Motor neuron (in vitro differentiated cells): ENCODE measurements at regions not wholly inside any gene's neighbourhood (a gene's known extent, or its start where the extent isn't known, plus 50 kb on each side); places are given as distances from the start of the nearest gene placed in this dataset.

ENCODE experiments used
- ATAC-seq, 8 experiments: fragments of 200-7000 bp; cut with Tn5 transposase; replicated peaks in 6 of 8; 2 replicates each; pipeline ENCODE4 v1.8.0; 2021; ENCODE audit warnings: mild to moderate bottlenecking in 8 of 8, moderate library complexity in 8 of 8
- H3K27ac ChIP-seq, 2 donors: fragments of 250-450 bp; sonication (Bioruptor Pico); 2 replicates each; pipeline ENCODE4 v1.9.0; 2021; ENCODE audit warnings: antibody characterized with exemption in 2 of 2, mild to moderate bottlenecking in 2 of 2, moderate library complexity in 1 of 2
- H3K4me1 ChIP-seq, 2 donors: fragments of 250-450 bp; sonication (Bioruptor Pico); replicated peaks in 1 of 2; 2 replicates each; pipeline ENCODE4 v1.6.1; 2021; ENCODE audit warnings: antibody characterized with exemption in 2 of 2, mild to moderate bottlenecking in 2 of 2, moderate library complexity in 1 of 2
- H3K4me3 ChIP-seq, 5 donors: fragments of 250-450 bp; sonication (Bioruptor Pico); 2 replicates each; pipeline ENCODE4 v1.9.0; 2021; ENCODE audit warnings: antibody characterized with exemption in 5 of 5, mild to moderate bottlenecking in 5 of 5, moderate library complexity in 4 of 5
- WGBS, 10 experiments: fragments of 450-650 bp; shearing (Covaris generic); methylation state at CpG; one replicate each; pipeline ENCODE4 v1.0.0; 2022; 5-methylcytosine and 5-hydroxymethylcytosine counted together
- in situ Hi-C, 9 experiments: fragments of 400-800 bp; cut with MboI; loops; one replicate each; pipeline ENCODE4 v1.15.0; 2021; ENCODE audit warnings: low sequenced_read_pairs in 9 of 9, low pct_unique_long_range_greater_than_20kb in 2 of 9; ENCODE audit not compliant: unreplicated experiment in 9 of 9

DNA sequence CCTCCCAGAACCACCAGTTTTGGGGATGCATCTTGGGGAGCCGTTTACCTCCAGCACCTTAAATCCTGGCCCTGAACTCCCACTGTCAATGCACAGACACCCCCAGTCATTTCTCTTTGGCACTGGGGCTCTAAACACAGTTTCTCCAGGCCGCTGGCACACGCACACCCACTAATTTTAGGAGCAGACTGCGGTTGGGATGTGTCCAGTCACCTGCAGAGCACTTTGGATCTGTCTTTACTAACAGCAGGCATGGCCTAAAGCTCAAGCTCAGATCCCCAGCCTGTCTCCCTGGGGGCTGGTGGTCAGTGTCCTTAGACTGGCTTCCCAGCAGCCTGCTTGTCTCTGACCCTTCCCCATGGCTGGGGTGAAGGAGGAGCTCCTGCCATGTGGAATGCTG lies 49.9 kb downstream of the SYNE3 start:
- 20 to 100% (median 53%) methylated on average over 1 to 3 of the region's 4 CpGs; no CpG with 5 or more reads in 5 of the 10 experiments for WGBS, 10 experiments
- Histone ChIP-seq H3K27ac (no peak overlapping the region), H3K4me1 (peaks cover 0 to 1% of the 10 kb centered on the region in 2 donors), H3K4me3 (no peak overlapping the region)
- ATAC-seq = no peak
- in situ Hi-C loops = no loop called here

DNA sequence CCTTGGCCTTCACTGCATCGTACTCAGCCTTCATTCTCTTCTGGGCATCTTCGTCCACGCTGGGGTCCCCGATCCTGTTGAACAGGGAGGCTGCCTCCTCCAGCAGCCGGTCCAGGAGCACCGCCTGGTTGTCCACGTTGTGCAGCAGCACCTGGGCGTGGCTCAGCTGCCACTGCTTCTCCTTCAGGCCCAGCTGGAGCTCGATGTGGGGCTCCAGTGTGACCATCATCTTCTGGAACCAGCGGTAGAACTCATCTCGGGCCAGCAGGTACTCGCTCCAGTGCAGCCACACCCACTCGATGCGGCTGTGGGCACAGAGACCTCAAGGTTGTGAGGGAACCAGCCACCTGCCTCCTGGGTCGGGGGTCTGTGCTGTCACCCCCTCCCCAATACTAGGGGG lies 50.5 kb downstream of the SYNE3 start:
- no peak overlapping the region for H3K4me3 ChIP-seq
- no peak overlapping the region for H3K27ac ChIP-seq
- in situ Hi-C loops = no loop called here
- no peak for ATAC-seq
- WGBS, 10 experiments = 50 to 95% (median 87%) methylated on average over 1 to 7 of the region's 15 CpGs; no CpG with 5 or more reads in 4 of the 10 experiments
- peaks cover 6 to 7% of the 10 kb centered on the region in 2 donors for H3K4me1 ChIP-seq

DNA sequence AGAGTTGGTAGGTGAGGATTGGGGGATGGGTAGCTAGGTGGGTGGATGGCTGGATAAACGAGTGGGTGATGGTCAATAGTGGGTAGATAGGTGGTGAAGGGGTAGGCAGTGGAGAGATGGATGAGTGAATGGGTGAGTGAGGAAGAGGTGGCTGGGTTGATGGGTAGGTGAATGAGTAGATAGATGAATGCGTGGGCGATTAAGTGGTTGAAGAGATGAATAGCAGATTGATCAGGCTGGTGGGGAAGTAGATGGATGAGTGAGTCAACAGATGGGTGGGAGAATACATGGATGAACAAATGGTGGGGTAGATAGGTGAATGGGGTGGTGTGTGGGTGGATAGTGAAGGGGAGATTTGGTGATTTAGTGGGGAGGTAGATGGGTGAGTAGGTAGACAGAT lies 51.1 kb downstream of the SYNE3 start:
- Histone ChIP-seq H3K4me3 (no peak overlapping the region), H3K4me1 (peaks cover 11% of the 10 kb centered on the region in 2 donors), H3K27ac (no peak overlapping the region)
- no peak for ATAC-seq
- in situ Hi-C loops = no loop called here
- WGBS, 10 experiments = 14 to 94% (median 64%) methylated on average over 1 to 2 of the region's 3 CpGs; no CpG with 5 or more reads in 2 of the 10 experiments

DNA sequence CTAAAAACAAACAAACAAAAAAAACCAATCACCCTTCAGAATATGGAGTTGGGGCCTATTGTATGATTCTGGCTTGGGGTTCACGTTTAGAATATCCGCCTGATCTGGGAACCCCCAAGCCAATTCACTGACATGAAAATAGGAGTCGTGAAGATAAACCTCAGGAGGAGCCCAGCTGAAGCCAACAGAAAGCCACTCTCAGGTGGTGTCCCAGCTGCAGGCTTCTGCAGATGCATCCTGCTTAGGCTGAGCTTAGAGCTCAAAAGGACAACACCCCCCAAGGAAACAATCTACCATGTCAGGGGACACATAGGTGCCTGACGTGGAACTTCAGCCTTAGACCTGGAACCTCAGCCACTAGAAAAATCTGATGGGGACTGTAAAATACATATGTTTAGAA lies 51.9 kb downstream of the SYNE3 start:
- Histone ChIP-seq H3K4me1 (peaks cover 14 to 15% of the 10 kb centered on the region in 2 donors), H3K27ac (no peak overlapping the region), H3K4me3 (no peak overlapping the region)
- WGBS, 10 experiments = 60 to 100% (median 78%) methylated on average over 2 to 4 of the region's 4 CpGs; no CpG with 5 or more reads in 1 of the 10 experiments
- ATAC-seq = no peak
- in situ Hi-C loops = no loop called here

DNA sequence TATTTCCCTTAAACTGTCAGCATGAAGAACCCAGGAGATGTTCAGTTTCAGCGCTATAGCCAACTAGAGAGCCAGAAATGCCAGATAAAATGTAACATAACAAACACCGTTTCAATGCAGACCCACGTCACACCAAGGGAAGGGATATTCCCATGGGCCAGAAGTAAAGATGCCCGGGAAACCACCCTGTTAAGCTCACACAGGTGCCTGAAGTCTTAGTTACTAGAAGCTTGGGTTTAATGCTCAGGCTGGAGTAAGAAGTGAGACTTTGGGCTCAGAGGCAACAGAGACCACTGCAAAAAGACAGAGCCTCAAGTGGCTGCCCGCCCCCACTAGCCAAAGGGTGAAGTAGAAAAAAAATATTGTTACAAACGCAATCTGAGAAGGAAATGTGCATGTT lies 52.3 kb downstream of the SYNE3 start:
- no peak overlapping the region for H3K4me3 ChIP-seq
- in situ Hi-C loops = no loop called here
- no peak for ATAC-seq
- 49 to 84% (median 82%) methylated on average over 1 to 6 of the region's 6 CpGs; no CpG with 5 or more reads in 2 of the 10 experiments for WGBS, 10 experiments
- peaks cover 14 to 15% of the 10 kb centered on the region in 2 donors for H3K4me1 ChIP-seq
- H3K27ac ChIP-seq = no peak overlapping the region

DNA sequence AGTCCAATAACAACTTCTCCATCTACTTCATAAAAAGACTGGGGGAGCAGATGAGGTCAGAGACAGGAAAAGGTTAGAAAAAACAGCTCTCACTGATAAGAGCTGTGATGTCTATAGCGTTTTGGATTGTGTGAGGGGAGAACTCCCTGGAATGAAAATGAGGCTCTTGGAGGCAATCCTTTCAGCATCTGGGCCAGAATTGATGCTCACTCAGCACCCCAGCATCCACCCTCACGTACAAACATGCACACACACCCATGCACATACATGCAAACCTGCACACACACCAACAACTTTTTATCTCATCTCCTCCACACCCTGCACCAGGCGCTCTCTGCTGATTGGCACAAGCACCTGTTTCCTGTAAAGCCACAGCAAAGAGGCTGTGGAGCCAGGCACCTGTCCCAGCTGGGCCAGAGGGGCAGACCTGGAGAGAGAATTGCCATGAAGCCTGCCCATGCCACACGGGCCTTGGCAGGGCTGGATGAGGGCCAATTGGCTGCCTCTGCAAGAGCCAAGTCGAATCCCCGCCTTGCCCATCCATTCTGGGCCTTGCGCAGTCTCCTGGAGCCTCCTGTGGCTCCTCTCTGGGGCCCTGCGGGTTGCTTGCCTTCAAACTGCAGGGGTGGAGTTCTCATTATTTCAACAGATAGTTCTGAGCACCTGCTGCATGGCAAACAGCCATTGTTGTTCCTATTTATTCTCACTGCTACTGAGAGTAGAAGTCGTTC lies 53.1 kb downstream of the SYNE3 start:
- Histone ChIP-seq H3K4me3 (no peak overlapping the region), H3K27ac (no peak overlapping the region), H3K4me1 (peaks cover 14 to 15% of the 10 kb centered on the region in 2 donors)
- in situ Hi-C loops = no loop called here
- ATAC-seq = no peak
- WGBS, 10 experiments = 40 to 70% (median 65%) methylated on average over 1 to 5 of the region's 9 CpGs; no CpG with 5 or more reads in 4 of the 10 experiments

DNA sequence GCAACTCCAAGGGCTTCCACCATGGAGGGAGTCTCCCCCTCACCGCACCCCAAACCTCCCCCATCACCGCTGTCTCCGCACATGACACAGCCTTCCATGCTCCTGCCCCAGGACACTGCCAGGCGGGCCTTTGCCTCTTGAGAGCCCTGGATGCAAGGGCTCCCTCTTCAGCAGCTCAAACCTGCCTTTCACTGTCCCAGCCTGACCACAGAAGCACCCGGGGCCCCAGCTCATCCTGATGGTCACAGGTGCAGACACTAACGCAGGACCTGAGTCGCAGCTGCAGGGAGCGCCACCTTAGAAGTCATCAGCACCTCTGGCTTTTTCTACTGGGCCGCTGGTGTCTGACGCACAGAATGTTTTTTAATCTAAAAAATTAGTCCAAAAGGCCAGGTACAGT lies 54.0 kb downstream of the SYNE3 start:
- ATAC-seq = no peak
- H3K4me1 ChIP-seq = peaks cover 14 to 15% of the 10 kb centered on the region in 2 donors
- no peak overlapping the region for H3K27ac ChIP-seq
- 83 to 100% (median 96%) methylated on average over 1 to 3 of the region's 10 CpGs; no CpG with 5 or more reads in 6 of the 10 experiments for whole genome bisulfite sequencing, 10 experiments
- in situ Hi-C loops = no loop called here
- H3K4me3 ChIP-seq = no peak overlapping the region

DNA sequence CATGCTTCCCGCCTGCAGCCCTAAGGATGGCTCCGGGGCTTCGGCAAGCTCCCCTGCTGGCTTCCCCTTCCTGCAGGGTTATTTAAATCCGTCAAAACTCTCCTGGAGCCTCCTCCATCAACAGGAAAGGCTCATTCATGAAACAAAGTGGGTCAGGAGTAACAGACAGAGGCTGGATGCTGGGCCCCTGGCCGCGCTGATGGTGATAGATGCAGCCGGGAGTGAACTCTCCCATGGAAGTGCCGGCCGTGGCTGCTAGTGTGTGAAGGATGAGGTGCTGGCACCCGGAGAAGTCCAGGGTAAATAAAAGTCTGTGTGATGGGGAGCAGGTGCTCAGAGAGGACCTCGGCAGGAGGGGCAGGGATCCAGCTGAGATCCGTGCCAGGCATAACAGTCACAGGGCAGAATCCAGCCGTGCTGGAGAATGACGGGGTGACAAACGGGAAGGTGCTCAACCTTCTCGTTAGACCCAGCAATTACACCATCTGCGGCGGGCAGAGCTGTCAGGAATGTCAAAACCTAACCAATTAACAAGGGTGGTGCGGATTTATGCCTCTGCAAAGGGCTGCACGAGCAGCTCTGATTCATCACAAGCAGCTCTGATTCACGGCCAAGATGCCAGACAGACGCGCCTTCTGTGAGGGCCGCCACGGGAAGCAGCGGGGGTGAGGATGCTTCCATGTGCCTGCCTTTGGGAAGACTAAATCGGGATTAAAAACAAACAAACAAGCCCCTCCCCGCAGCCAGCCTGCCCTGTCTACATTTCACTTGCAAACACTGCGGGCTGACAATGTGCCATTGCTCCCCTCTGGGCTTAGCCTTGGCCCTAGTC lies 55.6 kb downstream of the SYNE3 start:
- peak overlapping the region in 3 of 5 donors; percentile 3 to 21 (median 9) for H3K4me3 ChIP-seq
- 0 to 15% (median 5%) methylated on average over 1 to 8 of the region's 29 CpGs; no CpG with 5 or more reads in 2 of the 10 experiments for WGBS, 10 experiments
- ATAC-seq = peak; percentile 77 to 98 (median 90)
- no peak overlapping the region for H3K27ac ChIP-seq
- peaks cover 14 to 15% of the 10 kb centered on the region in 2 donors for H3K4me1 ChIP-seq
- in situ Hi-C loops = no loop called here

DNA sequence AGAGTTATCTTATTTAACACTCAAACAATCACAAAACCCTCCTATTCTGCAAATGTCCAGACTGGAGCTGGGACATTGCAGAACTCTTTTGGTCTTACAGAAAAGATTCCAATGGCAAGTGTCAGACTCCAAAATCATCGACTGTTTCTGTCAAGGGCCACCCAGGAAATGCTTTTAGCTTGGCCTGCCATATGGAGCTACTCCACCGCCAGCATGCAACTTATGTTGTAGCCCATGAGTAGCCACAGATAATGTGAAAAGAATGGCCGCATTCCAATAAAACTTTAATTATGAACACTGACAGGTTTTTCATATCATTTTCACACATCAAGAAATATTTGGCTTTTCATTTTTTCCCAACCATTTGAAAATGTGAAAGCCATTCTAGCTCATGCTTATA lies 57.5 kb downstream of the SYNE3 start:
- Histone ChIP-seq H3K4me3 (no peak overlapping the region), H3K4me1 (peaks cover 14 to 18% of the 10 kb centered on the region in 2 donors), H3K27ac (no peak overlapping the region)
- WGBS, 10 experiments = 58 to 100% (median 92%) methylated on average over 1 to 3 of the region's 3 CpGs; no CpG with 5 or more reads in 2 of the 10 experiments
- ATAC-seq = no peak
- in situ Hi-C loops = no loop called here

DNA sequence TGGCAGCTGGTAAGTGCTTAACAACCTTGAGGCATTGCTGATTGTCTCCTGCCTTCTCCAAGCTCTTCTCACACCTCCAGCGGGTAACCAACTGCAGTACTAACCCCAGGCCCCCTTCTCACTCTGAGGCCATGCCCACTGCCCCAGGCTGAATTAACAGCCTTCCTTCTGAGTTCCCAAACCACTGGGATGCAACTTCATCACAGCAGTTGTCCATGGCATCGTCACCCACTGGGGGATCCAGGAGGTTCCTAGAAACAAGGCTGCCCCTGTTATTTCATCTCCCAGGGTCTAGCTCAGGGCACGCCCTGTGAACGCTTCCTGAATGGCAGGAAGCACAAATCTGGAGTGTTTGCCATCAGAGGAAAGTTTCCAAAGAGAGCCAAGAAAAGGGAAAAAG lies 58.0 kb downstream of the SYNE3 start:
- WGBS, 10 experiments = 79 to 100% (median 94%) methylated on average over 1 to 4 of the region's 4 CpGs; no CpG with 5 or more reads in 2 of the 10 experiments
- in situ Hi-C loops = no loop called here
- no peak overlapping the region for H3K4me3 ChIP-seq
- H3K4me1 ChIP-seq = peaks cover 14 to 22% of the 10 kb centered on the region in 2 donors
- no peak overlapping the region for H3K27ac ChIP-seq
- ATAC-seq = no peak

DNA sequence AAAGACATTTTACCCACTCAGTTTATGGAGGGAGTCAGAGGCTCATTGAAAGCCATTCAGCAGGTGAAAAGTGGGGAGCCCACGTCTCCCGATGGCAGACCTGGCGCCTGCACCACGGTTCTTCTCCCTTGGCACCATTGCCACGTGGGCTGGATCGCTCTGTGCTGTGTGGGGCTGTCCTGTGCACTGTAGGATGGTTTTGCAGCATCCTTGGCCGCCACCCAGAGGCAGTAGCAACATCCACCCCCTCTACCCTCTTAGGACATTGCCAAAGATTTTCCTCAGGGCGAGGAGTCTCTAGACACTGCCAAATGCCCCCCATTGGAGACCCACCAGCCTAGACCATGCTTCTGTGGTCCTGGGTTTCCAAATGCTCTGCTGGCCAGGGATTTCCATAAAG lies 60.2 kb downstream of the SYNE3 start:
- Histone ChIP-seq H3K4me1 (peaks cover 12 to 28% of the 10 kb centered on the region in 2 donors), H3K27ac (no peak overlapping the region), H3K4me3 (no peak overlapping the region)
- in situ Hi-C loops = no loop called here
- no peak for ATAC-seq
- WGBS, 10 experiments = 80% methylated on average over 1 of the region's 8 CpGs; no CpG with 5 or more reads in 9 of the 10 experiments

DNA sequence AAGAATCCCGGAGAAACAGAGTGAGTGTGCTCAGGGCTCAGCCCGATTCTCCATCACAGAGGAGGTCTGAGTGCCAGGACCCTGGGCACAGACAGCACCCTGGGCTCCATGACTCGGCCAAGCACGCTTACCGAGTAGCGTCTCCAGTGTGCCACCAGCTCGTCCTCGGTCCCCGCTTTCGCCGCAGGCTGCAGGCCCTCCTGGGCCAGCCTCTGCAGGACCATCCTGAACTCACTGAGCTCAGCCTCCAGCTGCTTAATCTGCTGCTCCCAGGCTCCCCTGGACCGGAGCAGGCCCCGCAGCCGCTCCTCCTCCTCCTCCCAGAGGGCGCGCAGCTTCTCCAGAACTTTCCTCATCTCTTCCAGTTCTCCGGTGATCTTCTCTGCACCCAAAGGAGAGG lies 61.2 kb downstream of the SYNE3 start:
- Histone ChIP-seq H3K4me3 (no peak overlapping the region), H3K27ac (no peak overlapping the region), H3K4me1 (peaks cover 1 to 19% of the 10 kb centered on the region in 2 donors)
- ATAC-seq = no peak
- 71 to 90% (median 84%) methylated on average over 2 to 10 of the region's 17 CpGs; no CpG with 5 or more reads in 6 of the 10 experiments for WGBS, 10 experiments
- in situ Hi-C loops = no loop called here

DNA sequence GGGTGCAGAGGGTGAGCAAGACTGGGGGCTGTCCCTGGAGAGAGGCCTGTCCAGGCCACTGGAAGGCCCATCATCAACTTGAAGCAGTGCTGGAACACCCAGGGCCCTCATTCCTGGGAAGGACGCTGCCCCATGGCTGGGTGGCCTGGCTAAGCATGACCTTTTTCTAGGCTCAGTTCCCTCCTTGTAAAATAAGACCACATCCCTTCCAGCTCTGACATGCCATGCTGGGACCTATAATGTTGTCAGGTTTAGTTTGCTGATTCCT lies 62.8 kb downstream of the SYNE3 start:
- no peak overlapping the region for H3K4me3 ChIP-seq
- in situ Hi-C loops = no loop called here
- WGBS, 10 experiments = 60 to 100% (median 100%) methylated on average over 1 of the region's 1 CpG; no CpG with 5 or more reads in 6 of the 10 experiments
- peaks cover 0 to 17% of the 10 kb centered on the region in 2 donors for H3K4me1 ChIP-seq
- no peak overlapping the region for H3K27ac ChIP-seq
- ATAC-seq = no peak
